Lower lobe of right lung (tissue), 2 donors: ENCODE measurements at regions not wholly inside any gene's neighbourhood (a gene's known extent, or its start where the extent isn't known, plus 50 kb on each side); places are given as distances from the start of the nearest gene placed in this dataset.

Experiments
- ATAC-seq, 2 donors: fragments of 200-7000 bp; cut with Tn5 transposase; one replicate each; pipeline ENCODE4 v1.9.1; 2020 to 2022; ENCODE audit warnings: mild to moderate bottlenecking in 2 of 2, moderate library complexity in 2 of 2
- DNase-seq: peaks from one replicate; pipeline ENCODE4 v3.0.0-alpha.2; 2020
- H3K27ac ChIP-seq: fragments of 200-600 bp; one replicate; pipeline ENCODE4 v1.8.0; 2022
- H3K27me3 ChIP-seq: fragments of 200-600 bp; one replicate; pipeline ENCODE4 v1.8.0; 2022; ENCODE audit warnings: low read depth
- H3K36me3 ChIP-seq: fragments of 200-600 bp; one replicate; pipeline ENCODE4 v1.8.0; 2022; ENCODE audit warnings: mild to moderate bottlenecking
- H3K4me1 ChIP-seq: fragments of 200-600 bp; one replicate; pipeline ENCODE4 v1.8.0; 2022
- H3K4me3 ChIP-seq: fragments of 200-600 bp; one replicate; pipeline ENCODE4 v1.8.0; 2022; ENCODE audit warnings: mild to moderate bottlenecking
- H3K9me3 ChIP-seq: fragments of 200-600 bp; one replicate; pipeline ENCODE4 v1.8.0; 2022
- CTCF ChIP-seq: fragments of 200-600 bp; IDR thresholded peaks from one replicate; pipeline ENCODE4 v1.8.0; 2022; ENCODE audit warnings: antibody characterized with exemption, mild to moderate bottlenecking
- intact Hi-C: fragments of 100-400 bp; cut with DNase I; formaldehyde crosslinking; loops from one replicate; pipeline ENCODE4 v1.11.0; 2022
- donor health status: DM: no; HTN: yes; CAD: no; lungs with severe emphysema.

- Histone ChIP-seq H3K27ac (no peak overlapping the region), H3K36me3 (no peaks in the 10 kb centered on the region), H3K9me3 (no peaks in the 10 kb centered on the region), H3K4me1 (no peaks in the 10 kb centered on the region), H3K4me3 (no peak overlapping the region), H3K27me3 (no peaks in the 10 kb centered on the region)
- no peak for DNase-seq
- ATAC-seq = no peak
- no peak for TF ChIP-seq CTCF
- intact Hi-C loops = no loop called here
Measured at GRCh38 chr3:65045138-65045537, 357.3 kb upstream of the ADAMTS9 start.

GRCh38 chr3:65044401-65044800 lies 356.6 kb upstream of the ADAMTS9 start:
- no peak for TF ChIP-seq CTCF
- DNase-seq (no peak), ATAC-seq (no peak)
- intact Hi-C loops = no loop called here
- Histone ChIP-seq H3K9me3 (no peaks in the 10 kb centered on the region), H3K27ac (no peak overlapping the region), H3K4me1 (no peaks in the 10 kb centered on the region), H3K36me3 (no peaks in the 10 kb centered on the region), H3K4me3 (no peak overlapping the region), H3K27me3 (no peaks in the 10 kb centered on the region)

GRCh38 chr3:65042675-65043074 lies 354.9 kb upstream of the ADAMTS9 start:
- Histone ChIP-seq H3K36me3 (no peaks in the 10 kb centered on the region), H3K27ac (no peak overlapping the region), H3K4me1 (no peaks in the 10 kb centered on the region), H3K27me3 (no peaks in the 10 kb centered on the region), H3K9me3 (no peaks in the 10 kb centered on the region), H3K4me3 (no peak overlapping the region)
- intact Hi-C loops = no loop called here
- TF ChIP-seq CTCF = no peak
- no peak for ATAC-seq
- DNase-seq = no peak

- Histone ChIP-seq H3K4me3 (no peak overlapping the region), H3K9me3 (no peaks in the 10 kb centered on the region), H3K4me1 (no peaks in the 10 kb centered on the region), H3K36me3 (no peaks in the 10 kb centered on the region), H3K27ac (no peak overlapping the region), H3K27me3 (no peaks in the 10 kb centered on the region)
- intact Hi-C loops = no loop called here
- ATAC-seq (no peak), DNase-seq (no peak)
- no peak for TF ChIP-seq CTCF
Measured at GRCh38 chr3:65039754-65040210, 352.0 kb upstream of the ADAMTS9 start.

GRCh38 chr3:65037861-65038260 lies 350.1 kb upstream of the ADAMTS9 start:
- H3K4me1 ChIP-seq = no peaks in the 10 kb centered on the region

More at GRCh38 chr3:65037861-65038260, 350.1 kb upstream of the ADAMTS9 start:
- no peak overlapping the region for H3K27ac ChIP-seq
- no peak overlapping the region for H3K4me3 ChIP-seq
- no peak for TF ChIP-seq CTCF
- no peaks in the 10 kb centered on the region for H3K27me3 ChIP-seq
- DNase-seq (no peak), ATAC-seq (no peak)
- H3K36me3 ChIP-seq = no peaks in the 10 kb centered on the region
- H3K9me3 ChIP-seq = no peaks in the 10 kb centered on the region
- intact Hi-C loops = no loop called here
